ENCODE measurements at regions not wholly inside any gene's neighbourhood (a gene's known extent, or its start where the extent isn't known, plus 50 kb on each side); places are given as distances from the start of the nearest gene placed in this dataset.

DNA sequence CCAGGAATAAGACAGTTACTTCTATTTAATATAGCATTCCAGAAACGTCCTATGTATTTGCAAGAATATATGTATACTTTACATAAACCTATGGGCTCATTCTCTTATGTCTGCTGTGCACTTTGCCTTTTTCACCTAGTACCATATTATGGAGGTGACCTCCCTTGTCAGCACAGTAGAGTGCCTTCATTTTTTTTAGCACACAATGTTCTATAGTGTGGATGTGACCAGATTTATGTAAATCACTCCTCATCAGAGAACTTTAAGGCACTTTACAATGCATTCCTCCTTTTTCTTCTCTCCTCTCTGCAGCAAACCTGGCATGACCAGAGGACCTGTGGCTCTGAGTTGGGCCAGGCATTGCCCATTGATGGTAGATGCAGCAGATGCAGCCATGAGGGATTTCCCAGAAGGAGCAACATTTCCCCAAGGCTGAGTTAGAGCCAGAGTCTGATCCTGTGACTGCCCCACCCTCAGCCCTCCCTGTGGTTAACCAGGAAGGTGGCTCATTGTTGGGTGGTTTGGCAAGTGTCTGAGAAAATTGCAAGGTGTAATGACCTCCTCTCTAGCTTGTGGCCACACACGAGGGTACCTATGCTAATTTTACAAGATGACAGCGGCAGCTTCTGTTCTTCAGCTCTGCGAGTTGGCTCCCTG is 76.5 kb upstream of the DLX2 start:
- no peak for TF ChIP-seq SIN3A (IDR thresholded peaks at IDR 0.05; ENCODE audit: borderline replicate concordance, insufficient read depth, low read depth, low read length)
- no peak for TF ChIP-seq CTCF (IDR thresholded peaks at IDR 0.05)
- TF ChIP-seq REST (IDR thresholded peaks at IDR 0.05; ENCODE audit: insufficient read depth in 1 of 2, low read depth in 2 of 2, low read length in 1 of 2): no peak

Data from Panc1 (cell line).